DOHH2 (cell line): ENCODE measurements at regions not wholly inside any gene's neighbourhood (a gene's known extent, or its start where the extent isn't known, plus 50 kb on each side); places are given as distances from the start of the nearest gene placed in this dataset.

Source experiments
- H3F3A ChIP-seq: fragments of 200-600 bp; sonication (generic), shearing (Covaris generic); 2 replicates; pipeline ENCODE4 v1.6.0; 2016; ENCODE audit warnings: antibody characterized with exemption, mild to moderate bottlenecking; ENCODE audit not compliant: control insufficient read depth, insufficient read depth
- H3K27ac ChIP-seq: fragments of 200-600 bp; sonication (generic); 2 replicates; pipeline ENCODE4 v1.5.1; 2014; ENCODE audit warnings: low read depth, mild to moderate bottlenecking, low read length, moderate library complexity
- H3K27me3 ChIP-seq: fragments of 200-600 bp; sonication (generic); 2 replicates; pipeline ENCODE4 v1.6.1; 2014; ENCODE audit warnings: mild to moderate bottlenecking, low read length, mixed read lengths; ENCODE audit not compliant: control insufficient read depth
- H3K36me3 ChIP-seq: fragments of 200-600 bp; sonication (generic); 2 replicates; pipeline ENCODE4 v1.6.1; 2014; ENCODE audit warnings: mild to moderate bottlenecking, low read length, moderate library complexity, mixed read lengths; ENCODE audit not compliant: control insufficient read depth
- H3K4me1 ChIP-seq: fragments of 200-600 bp; sonication (generic); 2 replicates; pipeline ENCODE4 v1.6.1; 2014; ENCODE audit warnings: mild to moderate bottlenecking, low read length, mixed read lengths; ENCODE audit not compliant: control insufficient read depth
- H3K4me2 ChIP-seq: fragments of 200-600 bp; sonication (generic); 2 replicates; pipeline ENCODE4 v1.6.0; 2014; ENCODE audit warnings: mild to moderate bottlenecking, low read length, moderate library complexity
- H3K4me3 ChIP-seq: fragments of 200-600 bp; sonication (generic); 2 replicates; pipeline ENCODE4 v1.5.1; 2014; ENCODE audit warnings: mild to moderate bottlenecking, low read length, mixed read lengths
- H3K79me2 ChIP-seq: fragments of 200-600 bp; sonication (generic); 2 replicates; pipeline ENCODE4 v1.6.1; 2014; ENCODE audit warnings: mild to moderate bottlenecking, low read length, mixed read lengths; ENCODE audit not compliant: control insufficient read depth
- H3K9me2 ChIP-seq: fragments of 200-600 bp; sonication (generic); replicated peaks from 2 replicates; pipeline ENCODE4 v1.6.1; 2014; ENCODE audit warnings: mild to moderate bottlenecking, low read length, mixed read lengths; ENCODE audit not compliant: control insufficient read depth
- H3K9me3 ChIP-seq: fragments of 200-600 bp; sonication (generic); 2 replicates; pipeline ENCODE4 v1.6.1; 2014; ENCODE audit warnings: antibody characterized with exemption, low read length, mixed read lengths; ENCODE audit not compliant: control insufficient read depth, insufficient read depth
- H4K20me1 ChIP-seq: fragments of 200-600 bp; sonication (generic); 2 replicates; pipeline ENCODE4 v1.6.0; 2014; ENCODE audit warnings: low read depth, mild to moderate bottlenecking, antibody characterized with exemption, low read length, moderate library complexity; ENCODE audit not compliant: control insufficient read depth, insufficient read depth
- EZH2phosphoT487 ChIP-seq: fragments of 200-600 bp; sonication (generic); IDR thresholded peaks from 2 replicates; pipeline ENCODE4 v1.6.1; 2017; ENCODE audit warnings: borderline replicate concordance, mild to moderate bottlenecking, antibody characterized with exemption, low read length, moderate library complexity, mixed read lengths
- TF ChIP-seq, protein P1 (sequence below): fragments of 200-600 bp; sonication (generic); IDR thresholded peaks from one replicate; pipeline ENCODE4 v1.5.1; 2014; ENCODE audit warnings: antibody characterized with exemption, mild to moderate bottlenecking, low read depth, low read length; ENCODE audit not compliant: poor library complexity, severe bottlenecking

DNA sequence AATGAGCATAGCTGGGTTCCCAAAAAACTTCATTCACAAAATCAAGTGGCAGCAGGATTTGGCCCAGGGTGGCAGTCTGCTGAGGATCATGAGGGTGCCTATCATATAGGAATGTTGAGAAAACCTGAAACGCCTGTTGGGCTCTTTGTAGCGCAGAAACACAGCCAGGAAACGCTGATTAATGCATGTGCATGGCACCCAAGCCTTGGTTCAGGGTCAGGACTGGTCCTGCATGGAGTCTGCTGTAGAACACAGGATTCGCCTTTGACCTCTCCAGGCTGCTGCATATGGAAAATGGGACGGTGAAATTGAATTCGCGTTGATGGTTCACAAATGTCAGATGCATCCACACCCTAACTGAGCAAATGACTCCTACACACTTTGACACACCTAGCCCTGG, 227.9 kb upstream of the COPS8 start:
- no peaks in the 10 kb centered on the region for H3K79me2 ChIP-seq

DNA sequence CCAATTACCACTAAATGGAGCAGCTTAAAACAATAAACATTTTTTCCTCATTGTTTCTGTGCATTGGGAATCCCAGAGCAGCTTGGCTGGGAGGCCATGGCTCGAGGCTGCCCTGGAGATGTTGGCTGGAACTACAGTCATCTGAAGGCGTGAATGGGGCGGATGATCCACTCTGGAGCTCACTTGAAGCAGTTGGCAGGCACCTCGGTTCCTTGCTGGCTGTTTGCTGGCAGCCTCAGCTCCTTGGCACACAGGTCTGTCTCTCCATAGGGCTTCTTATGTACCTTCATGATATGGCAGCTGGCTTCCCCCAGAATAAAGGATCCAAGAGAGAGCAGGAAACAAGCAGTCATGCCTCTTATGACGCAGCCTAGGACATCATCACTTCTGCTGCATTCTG, 227.0 kb upstream of the COPS8 start:
- no peaks in the 10 kb centered on the region for H3K9me2 ChIP-seq
- H3K9me3 ChIP-seq: no peaks in the 10 kb centered on the region
- TF ChIP-seq, protein P1, sequence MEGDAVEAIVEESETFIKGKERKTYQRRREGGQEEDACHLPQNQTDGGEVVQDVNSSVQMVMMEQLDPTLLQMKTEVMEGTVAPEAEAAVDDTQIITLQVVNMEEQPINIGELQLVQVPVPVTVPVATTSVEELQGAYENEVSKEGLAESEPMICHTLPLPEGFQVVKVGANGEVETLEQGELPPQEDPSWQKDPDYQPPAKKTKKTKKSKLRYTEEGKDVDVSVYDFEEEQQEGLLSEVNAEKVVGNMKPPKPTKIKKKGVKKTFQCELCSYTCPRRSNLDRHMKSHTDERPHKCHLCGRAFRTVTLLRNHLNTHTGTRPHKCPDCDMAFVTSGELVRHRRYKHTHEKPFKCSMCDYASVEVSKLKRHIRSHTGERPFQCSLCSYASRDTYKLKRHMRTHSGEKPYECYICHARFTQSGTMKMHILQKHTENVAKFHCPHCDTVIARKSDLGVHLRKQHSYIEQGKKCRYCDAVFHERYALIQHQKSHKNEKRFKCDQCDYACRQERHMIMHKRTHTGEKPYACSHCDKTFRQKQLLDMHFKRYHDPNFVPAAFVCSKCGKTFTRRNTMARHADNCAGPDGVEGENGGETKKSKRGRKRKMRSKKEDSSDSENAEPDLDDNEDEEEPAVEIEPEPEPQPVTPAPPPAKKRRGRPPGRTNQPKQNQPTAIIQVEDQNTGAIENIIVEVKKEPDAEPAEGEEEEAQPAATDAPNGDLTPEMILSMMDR: no peak
- no peak for TF ChIP-seq EZH2phosphoT487
- H3K79me2 ChIP-seq: no peaks in the 10 kb centered on the region
- no peak overlapping the region for H3K4me2 ChIP-seq
- peaks cover 17% of the 10 kb centered on the region for H3K4me1 ChIP-seq
- no peaks in the 10 kb centered on the region for H3K36me3 ChIP-seq
- no peak overlapping the region for H3K4me3 ChIP-seq
- H3K27ac ChIP-seq: no peak overlapping the region
- H3K27me3 ChIP-seq: no peaks in the 10 kb centered on the region
- H3F3A ChIP-seq: no peaks in the 10 kb centered on the region
- no peaks in the 10 kb centered on the region for H4K20me1 ChIP-seq

More for the DNA sequence above, 227.9 kb upstream of the COPS8 start:
- no peaks in the 10 kb centered on the region for H4K20me1 ChIP-seq
- H3K36me3 ChIP-seq: no peaks in the 10 kb centered on the region
- H3K4me1 ChIP-seq: peaks cover 8% of the 10 kb centered on the region
- H3F3A ChIP-seq: no peaks in the 10 kb centered on the region
- H3K9me3 ChIP-seq: no peaks in the 10 kb centered on the region
- no peaks in the 10 kb centered on the region for H3K9me2 ChIP-seq
- no peaks in the 10 kb centered on the region for H3K27me3 ChIP-seq
- TF ChIP-seq, protein P1: no peak
- TF ChIP-seq EZH2phosphoT487: no peak
- H3K4me2 ChIP-seq: no peak overlapping the region
- no peak overlapping the region for H3K27ac ChIP-seq
- H3K4me3 ChIP-seq: no peak overlapping the region

DNA sequence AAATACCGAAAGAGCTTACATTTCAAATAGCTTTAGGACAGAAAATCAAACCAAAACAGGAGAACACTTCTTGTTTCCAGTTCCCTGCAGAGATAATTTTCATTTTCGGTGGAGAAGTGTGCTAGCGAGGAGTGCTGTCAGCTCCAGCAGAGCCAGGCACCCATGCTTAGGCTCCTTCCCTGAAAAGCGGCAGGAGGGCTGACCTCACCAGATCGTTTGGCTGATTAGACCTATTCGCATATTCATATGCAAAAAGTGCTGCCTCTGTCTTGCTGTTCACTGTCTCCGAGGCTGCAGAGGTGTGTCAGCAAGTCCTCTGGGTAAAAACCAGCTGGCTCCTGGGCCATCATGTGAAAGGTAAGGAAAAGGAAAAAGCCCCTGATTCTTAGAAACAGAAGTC, 225.8 kb upstream of the COPS8 start:
- Histone ChIP-seq H3K27me3 (no peaks in the 10 kb centered on the region), H3K9me2 (no peaks in the 10 kb centered on the region), H3F3A (no peaks in the 10 kb centered on the region), H3K79me2 (no peaks in the 10 kb centered on the region), H4K20me1 (no peaks in the 10 kb centered on the region), H3K4me2 (no peak overlapping the region), H3K27ac (no peak overlapping the region), H3K36me3 (no peaks in the 10 kb centered on the region), H3K4me1 (peaks cover 23% of the 10 kb centered on the region), H3K9me3 (peaks cover 7% of the 10 kb centered on the region; the same call in 1 of the 2 replicates), H3K4me3 (no peak overlapping the region)
- TF ChIP-seq EZH2phosphoT487: no peak
- TF ChIP-seq, protein P1: no peak
